ENCODE measurements at regions not wholly inside any gene's neighbourhood (a gene's known extent, or its start where the extent isn't known, plus 50 kb on each side); places are given as distances from the start of the nearest gene placed in this dataset.

- TF ChIP-seq POLR2AphosphoS5 (IDR thresholded peaks at IDR 0.05; ENCODE audit: low read depth, low read length) (no peak), POLR2A (IDR thresholded peaks at IDR 0.05; ENCODE audit: low read depth, low read length) (no peak)
Observed at GRCh38 chr16:27145630-27146029, 57.7 kb upstream of the KDM8 start.

Measured in GM12892 (cell line).